HepG2 (cell line): ENCODE measurements at regions not wholly inside any gene's neighbourhood (a gene's known extent, or its start where the extent isn't known, plus 50 kb on each side); places are given as distances from the start of the nearest gene placed in this dataset.
"Not testable (repeated sequence)": the region's sequence is repeated elsewhere in the genome, so short reads cannot be mapped to it uniquely, and the experiment has no call there.

Source experiments
- ATAC-seq: fragments of 200-7000 bp; cut with Tn5 transposase; 3 replicates; pipeline ENCODE4 v1.9.1; 2020; ENCODE audit warnings: mild to moderate bottlenecking, moderate library complexity
- BruUV-seq: library from RNA; stranded (reverse); fragments of 400-500 nt; replicated peaks from 2 replicates; lab custom pipeline; 2021; lab: Mats Ljungman, UMichigan
- CTCF ChIA-PET: fragments of 300-600 bp; formaldehyde crosslinking; extraction: SDS; loops from one replicate; lab custom pipeline; 2021; ENCODE audit warnings: low total read pairs, inconsistent platforms, low intra/inter-chr PET ratio; lab: Yijun Ruan, JAX
- POLR2A ChIA-PET: fragments of 350-600 bp; sonication (Branson Sonifier 250); formaldehyde crosslinking; loops from one replicate; lab custom pipeline; 2020; ENCODE audit warnings: antibody characterized with exemption, inconsistent platforms; lab: Yijun Ruan, JAX
- DNase-seq: peaks from one replicate; pipeline ENCODE4 v3.0.0-alpha.2; 2015; ENCODE audit warnings: low spot score
- FAIRE-seq: peaks from 3 replicates; lab custom pipeline; 2011; peaks lifted over from hg19 to GRCh38; lab: Jason Lieb, UNC
- H2AFZ ChIP-seq: one replicate; pipeline ENCODE4 v1.6.1; 2011; ENCODE audit warnings: low read length, inconsistent platforms
- H3K27ac ChIP-seq: fragments of 300-600 bp; 3 replicates; pipeline ENCODE4 v1.8.0; 2011; ENCODE audit warnings: mixed run types, mild to moderate bottlenecking, mixed read lengths, low read length, inconsistent platforms; ENCODE audit not compliant: insufficient read depth; ENCODE audit errors: extremely low read length
- H3K27me3 ChIP-seq, 2 experiments: fragments of 200-600 bp in 1 of 2; 2 replicates in 1 of 2; 3 replicates in 1 of 2; pipeline versions ENCODE4 v1.6.0 to v1.8.0; 2011; ENCODE audit warnings: low read length in 2 of 2, mild to moderate bottlenecking in 2 of 2, moderate library complexity in 2 of 2, inconsistent platforms in 1 of 2; ENCODE audit not compliant: insufficient read depth in 2 of 2, control insufficient read depth in 1 of 2
- H3K36me3 ChIP-seq, 2 experiments: fragments of 200-600 bp in 1 of 2; replicated peaks in 1 of 2; 2 replicates in 1 of 2; 3 replicates in 1 of 2; pipeline versions ENCODE4 v1.5.1 to v1.8.0; 2011; ENCODE audit warnings: low read length in 2 of 2, inconsistent platforms in 1 of 2; ENCODE audit not compliant: insufficient read depth in 2 of 2, control insufficient read depth in 1 of 2
- H3K4me1 ChIP-seq: 2 replicates; pipeline ENCODE4 v1.5.1; 2012; ENCODE audit warnings: low read length, inconsistent platforms; ENCODE audit not compliant: insufficient read depth
- H3K4me2 ChIP-seq: 2 replicates; pipeline ENCODE4 v1.6.0; 2011; ENCODE audit warnings: low read depth, low read length, inconsistent platforms
- H3K4me3 ChIP-seq, 3 experiments: fragments of 200-600 bp in 1 of 3; sonication (generic), shearing (Covaris generic) in 1 of 3; replicated peaks in 1 of 3; 2 replicates each; pipeline ENCODE4 v1.5.1; 2011 to 2016; ENCODE audit warnings: low read length in 3 of 3, inconsistent platforms in 2 of 3, low read depth in 2 of 3, mild to moderate bottlenecking in 2 of 3, control low read depth in 1 of 3, mixed read lengths in 1 of 3; ENCODE audit not compliant: insufficient read depth in 1 of 3
- H3K79me2 ChIP-seq: one replicate; pipeline ENCODE4 v1.6.1; 2011; ENCODE audit warnings: low read length, inconsistent platforms; ENCODE audit not compliant: insufficient read depth
- H3K9ac ChIP-seq: 2 replicates; pipeline ENCODE4 v1.6.0; 2011; ENCODE audit warnings: mild to moderate bottlenecking, low read depth, low read length, inconsistent platforms; ENCODE audit not compliant: insufficient read depth
- H3K9me3 ChIP-seq: 2 replicates; pipeline ENCODE4 v1.5.1; 2012; ENCODE audit warnings: mild to moderate bottlenecking, low read length
- H4K20me1 ChIP-seq: 2 replicates; pipeline ENCODE4 v1.6.0; 2011; ENCODE audit warnings: inconsistent platforms, mild to moderate bottlenecking, low read length, moderate library complexity; ENCODE audit not compliant: insufficient read depth
- ADNP ChIP-seq: sonication (generic); formaldehyde crosslinking; IDR thresholded peaks from 2 replicates; pipeline ENCODE4 v1.4.0; 2020; ENCODE audit warnings: missing genetic modification reagents
- MAFF ChIP-seq: IDR thresholded peaks from 2 replicates; pipeline ENCODE4 v1.6.1; 2011; ENCODE audit warnings: low read depth, low read length, improper control_type of control experiment
- MBNL3 ChIP-seq: fragments of 250-450 bp; sonication (Bioruptor Pico); conservative IDR thresholded peaks from 2 replicates; pipeline ENCODE4 v1.8.0; 2022; ENCODE audit warnings: mild to moderate bottlenecking, inconsistent platforms
- NFKB2 ChIP-seq: sonication (generic); formaldehyde crosslinking; IDR thresholded peaks from 2 replicates; pipeline ENCODE4 v1.4.0; 2020; ENCODE audit warnings: missing genetic modification reagents, borderline replicate concordance
- PHF21A ChIP-seq: sonication (generic); formaldehyde crosslinking; IDR thresholded peaks from 2 replicates; pipeline ENCODE4 v1.5.0; 2020; ENCODE audit warnings: mild to moderate bottlenecking, missing genetic modification reagents
- RARG ChIP-seq: sonication (generic); formaldehyde crosslinking; IDR thresholded peaks from 2 replicates; pipeline ENCODE4 v1.4.0; 2020; ENCODE audit warnings: low read depth, mild to moderate bottlenecking, missing genetic modification reagents
- RNF219 ChIP-seq: sonication (generic); formaldehyde crosslinking; IDR thresholded peaks from 2 replicates; pipeline ENCODE4 v1.5.0; 2020; ENCODE audit warnings: mild to moderate bottlenecking, missing genetic modification reagents
- SIN3A ChIP-seq: IDR thresholded peaks from 2 replicates; pipeline ENCODE4 v1.6.1; 2011; ENCODE audit warnings: low read depth, mild to moderate bottlenecking, control low read depth, low read length, borderline replicate concordance
- SNRNP70 ChIP-seq: fragments of 200-400 bp; formaldehyde crosslinking; IDR thresholded peaks from 2 replicates; pipeline ENCODE4 v1.6.1; 2017; ENCODE audit warnings: mild to moderate bottlenecking, low read depth, low read length, moderate library complexity
- SRSF4 ChIP-seq: fragments of 200-400 bp; formaldehyde crosslinking; IDR thresholded peaks from one replicate; pipeline ENCODE4 v1.6.1; 2018; ENCODE audit warnings: mild to moderate bottlenecking, low read depth, low read length, moderate library complexity; ENCODE audit not compliant: poor library complexity, severe bottlenecking
- ZFP37 ChIP-seq: sonication (generic); formaldehyde crosslinking; IDR thresholded peaks from 2 replicates; pipeline ENCODE4 v1.4.0; 2020; ENCODE audit warnings: missing genetic modification reagents, borderline replicate concordance
- ZNF180 ChIP-seq: sonication (generic); formaldehyde crosslinking; IDR thresholded peaks from 2 replicates; pipeline ENCODE4 v1.4.0; 2020; ENCODE audit warnings: low read depth, missing genetic modification reagents, borderline replicate concordance
- ZNF432 ChIP-seq: sonication (generic); formaldehyde crosslinking; IDR thresholded peaks from 2 replicates; pipeline ENCODE4 v1.5.0; 2020; ENCODE audit warnings: missing genetic modification reagents, mild to moderate bottlenecking, borderline replicate concordance
- ZNF546 ChIP-seq: sonication (generic); formaldehyde crosslinking; conservative IDR thresholded peaks from 2 replicates; pipeline ENCODE4 v1.8.1; 2023; ENCODE audit warnings: mild to moderate bottlenecking, missing genetic modification reagents
- ZNF605 ChIP-seq: sonication (generic); formaldehyde crosslinking; IDR thresholded peaks from 2 replicates; pipeline ENCODE4 v1.8.0; 2022; ENCODE audit warnings: mild to moderate bottlenecking, missing genetic modification reagents
- ZNF629 ChIP-seq: sonication (generic); formaldehyde crosslinking; conservative IDR thresholded peaks from 2 replicates; pipeline ENCODE4 v1.5.0; 2020; ENCODE audit warnings: missing genetic modification reagents
- ZNF703 ChIP-seq: sonication (generic); formaldehyde crosslinking; IDR thresholded peaks from 2 replicates; pipeline ENCODE4 v1.5.1; 2020; ENCODE audit warnings: missing genetic modification reagents, mild to moderate bottlenecking, moderate library complexity, borderline replicate concordance
- ZNF841 ChIP-seq: sonication (generic); formaldehyde crosslinking; IDR thresholded peaks from 2 replicates; pipeline ENCODE4 v1.8.1; 2023; ENCODE audit warnings: missing genetic modification reagents, borderline replicate concordance
- whole genome bisulfite sequencing: methylation state at CpG from one replicate; pipeline ENCODE4 v1.1.6; 2017; ENCODE audit warnings: low lambda C conversion rate; 5-methylcytosine and 5-hydroxymethylcytosine counted together
- in situ Hi-C: cut with HindIII; loops from 2 replicates; pipeline ENCODE4 v1.10.0; 2017; ENCODE audit warnings: low pct_unique_long_range_greater_than_20kb; ENCODE audit not compliant: extremely low pct_ligation_motif_present
- intact Hi-C: fragments of 100-400 bp; cut with micrococcal nuclease; formaldehyde crosslinking; loops from one replicate; pipeline ENCODE4 v1.10.0; 2022; ENCODE audit not compliant: unreplicated experiment

- H4K20me1 ChIP-seq, H3K27ac ChIP-seq, FAIRE-seq, CTCF ChIA-PET, DNase-seq, H3K27me3 ChIP-seq, ATAC-seq, H3K36me3 ChIP-seq, H3K9ac ChIP-seq, H2AFZ ChIP-seq, intact Hi-C loops, BruUV-seq, H3K4me3 ChIP-seq, H3K9me3 ChIP-seq, H3K79me2 ChIP-seq: not testable (repeated sequence)
- in situ Hi-C loops, result loop anchor here (5.0 kb wide), 1 partner anchor 59 kb away; no protein-coding TSS in a partner anchor
- Histone ChIP-seq H3K4me1 (peaks cover 50% of the 10 kb centered on the region), H3K4me2 (peak overlapping the region; percentile 38; the same call in 1 of the 2 replicates)
- WGBS, result 25% methylated on average over 2 of the region's 2 CpGs
- POLR2A ChIA-PET, result interaction anchor here (3.1 kb wide), 1 partner anchor 22 kb away, joined by 10 read pairs; no protein-coding TSS in a partner anchor
These were observed 99.2 kb downstream of the LYZL1 start for GRCh38 chr10:29388112-29388511.

GRCh38 chr10:29389493-29389892 is 100.6 kb downstream of the LYZL1 start:
- Histone ChIP-seq H2AFZ (peak overlapping the region; percentile 8), H3K27ac (no peak overlapping the region), H3K79me2 (no peaks in the 10 kb centered on the region), H3K9me3 (no peaks in the 10 kb centered on the region), H3K4me3 (peak overlapping the region in 2 of 3 experiments; percentile 18 to 29; a peak in 3 of 6 replicates), H3K4me2 (peak overlapping the region; percentile 54), H3K27me3 (no peaks in the 10 kb centered on the region), H3K4me1 (peaks cover 47% of the 10 kb centered on the region), H3K36me3 (no peaks in the 10 kb centered on the region), H4K20me1 (no peaks in the 10 kb centered on the region), H3K9ac (0 out of 2 replicates have a peak overlapping the region, but pooled peaks have one; percentile 23)
- POLR2A ChIA-PET, result interaction anchor here (3.1 kb wide), 1 partner anchor 20 kb away, joined by 10 read pairs; no protein-coding TSS in a partner anchor
- no TSS peak for BruUV-seq
- DNase-seq, result no peak
- intact Hi-C loops, result no loop called here
- no peak for ATAC-seq
- whole genome bisulfite sequencing, result 27% methylated on average over 3 of the region's 3 CpGs
- CTCF ChIA-PET, result no interaction called here
- no peak for FAIRE-seq
- in situ Hi-C loops, result loop anchor here (5.0 kb wide), 1 partner anchor 58 kb away; no protein-coding TSS in a partner anchor
- TF ChIP-seq NFKB2 (CRISPR knock-in tag) (no peak), MAFF (no peak), MBNL3 (CRISPR knock-in tag) (no peak), RARG (no peak), ZNF841 (no peak), ZNF629 (CRISPR knock-in tag) (peak; percentile 93), ADNP (CRISPR knock-in tag) (0 out of 2 replicates have a peak, but pooled peaks have one; percentile 26), ZNF703 (no peak), ZNF180 (CRISPR knock-in tag) (no peak), ZNF432 (CRISPR knock-in tag) (no peak), SRSF4 (no peak), ZNF605 (CRISPR knock-in tag) (no peak), SNRNP70 (no peak), ZNF546 (no peak), SIN3A (no peak), RNF219 (CRISPR knock-in tag) (no peak), ZFP37 (CRISPR knock-in tag) (no peak), PHF21A (no peak)
